Kidney epithelial cell (primary cell): ENCODE measurements at regions not wholly inside any gene's neighbourhood (a gene's known extent, or its start where the extent isn't known, plus 50 kb on each side); places are given as distances from the start of the nearest gene placed in this dataset.

Experiments used
- DNase-seq: peaks from one replicate; pipeline ENCODE4 v3.0.0-alpha.2; 2010; ENCODE audit warnings: low read depth
- H3K27me3 ChIP-seq: 2 replicates; pipeline ENCODE4 v1.6.0; 2011; ENCODE audit warnings: low read length; ENCODE audit not compliant: control insufficient read depth, insufficient read depth
- H3K36me3 ChIP-seq: 2 replicates; pipeline ENCODE4 v1.5.1; 2011; ENCODE audit warnings: low read length; ENCODE audit not compliant: control insufficient read depth, insufficient read depth
- H3K4me3 ChIP-seq: 2 replicates; pipeline ENCODE4 v1.5.1; 2011; ENCODE audit warnings: low read depth, mild to moderate bottlenecking, control low read depth, low read length
- TF ChIP-seq, protein P1 (sequence below): IDR thresholded peaks from 2 replicates; pipeline ENCODE4 v1.5.1; 2011; ENCODE audit warnings: mild to moderate bottlenecking, moderate library complexity, low read length, control low read depth, inconsistent platforms; ENCODE audit not compliant: insufficient read depth, poor library complexity, severe bottlenecking

DNA sequence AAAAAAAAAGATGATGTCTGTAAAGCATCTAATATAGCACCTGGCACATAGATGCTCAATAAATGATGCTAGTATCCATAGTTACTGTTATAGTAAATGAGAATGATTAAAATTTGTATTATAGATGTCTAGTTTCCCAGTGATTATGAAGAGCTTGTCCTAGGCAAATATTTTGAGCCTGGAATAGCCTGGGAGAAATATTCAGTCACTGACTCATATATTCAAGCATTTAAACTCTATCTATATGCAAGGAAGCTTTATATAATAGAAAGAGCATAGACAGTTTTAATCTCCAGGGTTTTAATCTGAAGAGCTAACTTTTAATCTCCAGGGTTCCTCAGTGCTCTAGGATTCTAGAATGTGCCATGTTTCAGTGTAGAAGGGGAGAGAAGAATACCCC is 91.5 kb upstream of the VASH1 start:
- H3K36me3 ChIP-seq: no peaks in the 10 kb centered on the region
- DNase-seq: no peak
- TF ChIP-seq, protein P1, sequence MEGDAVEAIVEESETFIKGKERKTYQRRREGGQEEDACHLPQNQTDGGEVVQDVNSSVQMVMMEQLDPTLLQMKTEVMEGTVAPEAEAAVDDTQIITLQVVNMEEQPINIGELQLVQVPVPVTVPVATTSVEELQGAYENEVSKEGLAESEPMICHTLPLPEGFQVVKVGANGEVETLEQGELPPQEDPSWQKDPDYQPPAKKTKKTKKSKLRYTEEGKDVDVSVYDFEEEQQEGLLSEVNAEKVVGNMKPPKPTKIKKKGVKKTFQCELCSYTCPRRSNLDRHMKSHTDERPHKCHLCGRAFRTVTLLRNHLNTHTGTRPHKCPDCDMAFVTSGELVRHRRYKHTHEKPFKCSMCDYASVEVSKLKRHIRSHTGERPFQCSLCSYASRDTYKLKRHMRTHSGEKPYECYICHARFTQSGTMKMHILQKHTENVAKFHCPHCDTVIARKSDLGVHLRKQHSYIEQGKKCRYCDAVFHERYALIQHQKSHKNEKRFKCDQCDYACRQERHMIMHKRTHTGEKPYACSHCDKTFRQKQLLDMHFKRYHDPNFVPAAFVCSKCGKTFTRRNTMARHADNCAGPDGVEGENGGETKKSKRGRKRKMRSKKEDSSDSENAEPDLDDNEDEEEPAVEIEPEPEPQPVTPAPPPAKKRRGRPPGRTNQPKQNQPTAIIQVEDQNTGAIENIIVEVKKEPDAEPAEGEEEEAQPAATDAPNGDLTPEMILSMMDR: no peak
- no peaks in the 10 kb centered on the region for H3K27me3 ChIP-seq
- H3K4me3 ChIP-seq: no peak overlapping the region

DNA sequence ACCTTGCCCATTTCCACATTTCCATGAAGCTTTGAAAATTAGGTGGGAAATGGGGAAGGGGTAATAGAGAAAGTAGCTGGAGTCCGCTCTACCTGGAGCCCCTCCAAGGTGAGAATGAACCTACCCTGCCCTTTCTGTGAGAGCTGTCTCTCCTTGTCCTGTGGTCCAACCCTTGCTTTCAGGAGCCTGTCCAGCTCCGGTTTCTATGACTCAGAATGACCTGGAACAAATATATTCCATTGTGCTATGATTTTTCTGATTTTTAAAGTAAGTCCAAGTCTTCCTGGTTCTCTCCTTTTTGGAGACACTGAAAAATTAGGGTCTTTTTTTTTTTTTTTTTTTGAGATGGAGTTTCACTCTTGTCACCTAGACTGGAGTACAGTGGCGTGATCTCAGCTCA is 89.1 kb upstream of the VASH1 start:
- TF ChIP-seq, protein P1: no peak
- DNase-seq: no peak
- H3K36me3 ChIP-seq: no peaks in the 10 kb centered on the region
- no peaks in the 10 kb centered on the region for H3K27me3 ChIP-seq
- H3K4me3 ChIP-seq: no peak overlapping the region

DNA sequence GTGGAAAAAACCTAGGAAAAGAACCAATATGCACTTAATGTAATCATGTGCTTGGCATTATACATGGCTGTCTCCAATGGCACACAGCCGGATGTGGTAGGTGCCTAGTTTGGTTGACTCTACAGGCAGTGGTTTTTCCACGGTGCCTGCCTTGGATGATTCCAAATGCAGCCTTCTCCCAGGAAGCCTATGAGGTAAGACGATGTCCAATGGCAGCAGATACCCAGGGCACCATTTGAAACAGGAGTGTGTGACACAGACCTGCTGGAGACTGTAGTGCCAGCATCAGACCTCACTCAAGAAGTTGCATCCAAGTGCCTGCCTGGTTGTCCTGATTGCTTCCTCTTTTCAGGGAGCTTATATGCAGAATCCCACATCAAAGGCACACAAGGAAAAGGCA is 88.0 kb upstream of the VASH1 start:
- H3K36me3 ChIP-seq: no peaks in the 10 kb centered on the region
- DNase-seq: no peak
- TF ChIP-seq, protein P1: no peak
- no peaks in the 10 kb centered on the region for H3K27me3 ChIP-seq
- H3K4me3 ChIP-seq: no peak overlapping the region

DNA sequence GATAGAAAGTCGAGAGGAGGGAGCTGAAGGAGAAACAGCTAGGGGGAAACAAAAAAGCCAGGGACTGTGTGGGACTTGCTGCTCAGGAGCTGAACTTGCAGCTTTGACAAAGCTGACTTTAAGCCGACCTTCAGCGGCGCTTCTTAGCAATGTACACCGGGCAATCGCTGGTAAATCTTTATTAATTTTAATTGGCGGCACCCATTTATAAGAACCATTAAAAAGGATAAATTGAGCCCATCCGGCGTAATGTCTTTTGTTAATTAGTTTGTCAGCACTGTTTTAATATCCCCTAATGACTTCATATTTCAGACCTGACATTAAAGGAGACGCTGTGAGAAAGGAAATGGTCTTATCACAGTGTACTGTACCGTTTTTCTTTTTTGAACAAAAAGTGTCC is 86.2 kb upstream of the VASH1 start:
- H3K27me3 ChIP-seq: no peaks in the 10 kb centered on the region
- DNase-seq: no peak
- TF ChIP-seq, protein P1: no peak
- no peak overlapping the region for H3K4me3 ChIP-seq
- H3K36me3 ChIP-seq: no peaks in the 10 kb centered on the region

DNA sequence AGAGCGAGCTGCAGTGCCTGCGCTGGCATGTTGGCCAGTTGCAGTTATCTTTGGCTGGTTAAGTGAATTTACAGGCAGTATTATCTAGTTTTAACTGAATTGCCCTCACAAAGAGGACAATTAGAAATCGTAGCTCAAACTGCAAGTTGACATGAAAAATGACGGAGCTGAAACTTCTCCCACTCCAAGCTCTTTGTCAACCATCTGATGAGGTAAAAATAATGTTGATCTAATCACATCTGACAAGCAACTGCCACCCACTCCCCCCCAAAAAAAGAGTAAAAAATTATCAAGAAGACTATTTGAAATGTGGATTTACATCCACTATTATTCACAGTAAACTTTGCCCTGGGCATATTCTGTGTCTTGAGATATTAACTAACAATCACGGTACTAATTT is 84.7 kb upstream of the VASH1 start:
- no peaks in the 10 kb centered on the region for H3K27me3 ChIP-seq
- no peak overlapping the region for H3K4me3 ChIP-seq
- TF ChIP-seq, protein P1: no peak
- no peaks in the 10 kb centered on the region for H3K36me3 ChIP-seq
- DNase-seq: no peak

DNA sequence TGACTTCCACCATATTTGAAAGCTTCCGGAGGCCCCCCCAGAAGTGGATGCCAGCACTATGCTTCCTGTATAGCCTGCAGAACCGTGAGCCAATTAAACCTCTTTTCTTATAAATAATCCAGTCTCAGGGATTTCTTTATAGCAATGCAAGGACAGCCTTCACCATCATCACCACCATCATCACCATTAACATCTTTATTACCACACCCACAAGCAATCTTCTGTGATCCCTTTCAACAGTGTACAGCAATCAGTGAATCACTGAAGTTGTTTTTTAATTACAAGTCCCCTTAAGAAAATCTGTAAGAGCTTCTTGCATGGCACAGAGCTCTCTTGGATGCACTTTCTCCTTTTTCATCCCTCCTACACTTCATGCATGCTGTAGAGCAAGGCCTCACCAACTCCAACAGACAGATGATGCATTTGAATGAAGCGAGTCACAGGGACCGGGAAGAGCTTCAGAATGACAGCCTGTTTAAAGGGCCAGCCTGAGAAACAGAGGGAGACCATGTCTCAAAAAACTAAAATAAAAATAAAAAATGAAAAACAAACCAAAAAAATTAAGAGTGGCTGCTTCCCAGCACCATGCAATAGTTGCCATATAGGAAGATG is 83.6 kb upstream of the VASH1 start:
- Histone ChIP-seq H3K4me3 (no peak overlapping the region), H3K36me3 (no peaks in the 10 kb centered on the region), H3K27me3 (no peaks in the 10 kb centered on the region)
- no peak for DNase-seq
- TF ChIP-seq, protein P1: no peak
